Type B pancreatic cell (in vitro differentiated cells): ENCODE measurements at regions not wholly inside any gene's neighbourhood (a gene's known extent, or its start where the extent isn't known, plus 50 kb on each side); places are given as distances from the start of the nearest gene placed in this dataset.

ENCODE experiments used
- DNase-seq: peaks from one replicate; pipeline ENCODE4 v3.0.0; 2021; ENCODE audit warnings: mixed read lengths; ENCODE audit not compliant: unreplicated experiment; ENCODE audit errors: extremely low spot score
- H3K27ac Mint-ChIP-seq: 2 replicates; pipeline ENCODE4 v1.8.0; 2021; ENCODE audit warnings: mild to moderate bottlenecking, mixed read lengths
- H3K27me3 Mint-ChIP-seq: 2 replicates; pipeline ENCODE4 v1.8.0; 2021; ENCODE audit warnings: mixed read lengths
- H3K36me3 Mint-ChIP-seq: 2 replicates; pipeline ENCODE4 v1.8.0; 2021; ENCODE audit warnings: mixed read lengths
- H3K4me1 Mint-ChIP-seq: one replicate; pipeline ENCODE4 v1.8.0; 2021; ENCODE audit warnings: mixed read lengths; ENCODE audit not compliant: unreplicated experiment
- H3K4me3 Mint-ChIP-seq: 2 replicates; pipeline ENCODE4 v1.8.0; 2021; ENCODE audit warnings: mild to moderate bottlenecking, mixed read lengths
- H3K9me3 Mint-ChIP-seq: 2 replicates; pipeline ENCODE4 v1.8.0; 2021; ENCODE audit warnings: mixed read lengths
- TF ChIP-seq, protein P1 (sequence below): fragments of 200-600 bp; sonication (generic); conservative IDR thresholded peaks from 2 replicates; pipeline ENCODE4 v1.5.0; 2021; ENCODE audit warnings: antibody characterized with exemption, mild to moderate bottlenecking

DNA sequence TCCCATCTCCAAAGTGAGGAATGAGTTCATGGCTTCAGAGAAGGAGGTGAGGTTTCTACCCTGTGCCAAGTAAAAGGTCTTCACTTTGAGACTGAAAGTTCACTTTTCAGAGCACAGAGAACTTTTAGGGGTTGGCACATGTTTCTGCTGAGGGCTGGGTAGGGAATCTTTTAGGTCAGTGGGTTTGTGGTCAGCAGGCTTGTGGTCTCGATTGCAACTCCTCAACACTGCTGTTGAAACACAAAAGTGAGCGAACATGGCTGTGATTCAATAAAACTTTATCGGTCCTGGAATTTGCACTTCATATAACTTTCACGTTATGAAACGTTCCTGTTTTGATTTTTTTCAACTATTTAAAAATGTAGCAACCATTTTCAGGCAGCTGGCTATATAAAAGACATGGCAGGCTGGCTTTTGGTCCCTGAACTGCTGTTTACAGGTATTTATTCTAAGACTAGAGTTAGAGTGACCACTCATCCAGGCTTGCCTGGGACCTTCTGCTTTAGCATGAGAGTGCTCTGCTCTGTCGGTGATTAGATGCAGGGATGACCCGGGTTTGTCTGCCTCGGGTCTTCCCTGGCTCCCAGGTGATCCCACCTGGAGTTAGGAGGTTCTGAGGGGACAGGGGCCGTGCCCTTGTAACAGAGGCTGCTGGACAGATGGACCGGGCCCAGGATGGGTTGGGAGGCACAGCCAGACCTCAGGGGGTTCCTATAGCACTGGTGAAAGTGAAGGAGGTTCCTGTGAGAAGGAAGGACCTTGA lies 62.7 kb upstream of the TAF1B start:
- TF ChIP-seq, protein P1, sequence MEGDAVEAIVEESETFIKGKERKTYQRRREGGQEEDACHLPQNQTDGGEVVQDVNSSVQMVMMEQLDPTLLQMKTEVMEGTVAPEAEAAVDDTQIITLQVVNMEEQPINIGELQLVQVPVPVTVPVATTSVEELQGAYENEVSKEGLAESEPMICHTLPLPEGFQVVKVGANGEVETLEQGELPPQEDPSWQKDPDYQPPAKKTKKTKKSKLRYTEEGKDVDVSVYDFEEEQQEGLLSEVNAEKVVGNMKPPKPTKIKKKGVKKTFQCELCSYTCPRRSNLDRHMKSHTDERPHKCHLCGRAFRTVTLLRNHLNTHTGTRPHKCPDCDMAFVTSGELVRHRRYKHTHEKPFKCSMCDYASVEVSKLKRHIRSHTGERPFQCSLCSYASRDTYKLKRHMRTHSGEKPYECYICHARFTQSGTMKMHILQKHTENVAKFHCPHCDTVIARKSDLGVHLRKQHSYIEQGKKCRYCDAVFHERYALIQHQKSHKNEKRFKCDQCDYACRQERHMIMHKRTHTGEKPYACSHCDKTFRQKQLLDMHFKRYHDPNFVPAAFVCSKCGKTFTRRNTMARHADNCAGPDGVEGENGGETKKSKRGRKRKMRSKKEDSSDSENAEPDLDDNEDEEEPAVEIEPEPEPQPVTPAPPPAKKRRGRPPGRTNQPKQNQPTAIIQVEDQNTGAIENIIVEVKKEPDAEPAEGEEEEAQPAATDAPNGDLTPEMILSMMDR: no peak
- H3K36me3 Mint-ChIP-seq: no peaks in the 10 kb centered on the region
- peaks cover 19% of the 10 kb centered on the region for H3K4me1 Mint-ChIP-seq
- H3K9me3 Mint-ChIP-seq: no peaks in the 10 kb centered on the region
- H3K4me3 Mint-ChIP-seq: no peak overlapping the region
- no peaks in the 10 kb centered on the region for H3K27me3 Mint-ChIP-seq
- no peak for DNase-seq
- H3K27ac Mint-ChIP-seq: no peak overlapping the region

DNA sequence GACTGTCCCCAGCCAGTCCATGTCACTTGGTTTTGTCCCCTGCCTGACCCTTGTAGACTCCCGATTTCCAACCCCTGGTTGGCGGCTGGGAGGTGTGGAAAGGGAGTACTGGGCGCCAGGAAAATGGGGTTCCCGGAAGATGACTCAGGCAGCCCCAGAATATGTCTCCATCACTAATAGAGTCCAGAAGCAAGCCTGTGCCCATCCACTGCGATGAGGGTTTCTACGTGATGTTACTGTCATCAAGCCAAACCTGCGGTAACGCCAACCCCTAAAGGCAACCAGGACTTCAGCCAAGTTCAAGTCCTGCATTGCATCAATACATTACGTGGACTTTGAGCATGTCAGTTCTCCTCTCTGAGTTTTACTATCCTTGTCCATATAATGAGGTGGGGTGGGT lies 62.0 kb upstream of the TAF1B start:
- Mint-ChIP-seq H3K4me1 (peaks cover 19% of the 10 kb centered on the region), H3K27me3 (no peaks in the 10 kb centered on the region), H3K4me3 (no peak overlapping the region), H3K36me3 (no peaks in the 10 kb centered on the region), H3K27ac (no peak overlapping the region), H3K9me3 (no peaks in the 10 kb centered on the region)
- no peak for DNase-seq
- TF ChIP-seq, protein P1: no peak

DNA sequence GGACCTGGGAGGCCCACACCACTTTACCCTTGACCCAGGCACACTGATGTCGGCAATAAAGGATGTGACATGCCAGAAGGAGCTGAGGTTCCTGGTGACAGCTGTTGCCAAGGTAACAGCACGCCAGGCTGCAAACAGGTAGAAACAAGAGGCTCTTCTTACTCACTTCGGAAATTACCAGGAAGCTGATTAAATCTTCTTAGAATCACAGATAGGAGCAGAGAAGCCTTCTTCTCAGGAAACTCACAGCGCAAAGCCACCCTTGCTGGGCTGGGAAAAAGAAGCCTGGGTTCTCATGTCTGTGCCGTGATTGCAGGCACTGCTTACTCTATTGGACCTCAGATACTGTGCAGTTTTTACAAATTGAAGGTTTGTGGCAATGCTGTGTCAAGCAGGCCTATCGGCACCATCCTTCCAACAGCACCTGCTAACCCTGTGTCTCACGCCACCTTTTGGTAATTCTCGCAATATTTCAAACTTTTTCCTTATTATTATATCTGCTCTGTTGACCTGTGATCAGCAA lies 61.0 kb upstream of the TAF1B start:
- no peak for DNase-seq
- no peaks in the 10 kb centered on the region for H3K27me3 Mint-ChIP-seq
- H3K9me3 Mint-ChIP-seq: no peaks in the 10 kb centered on the region
- H3K36me3 Mint-ChIP-seq: no peaks in the 10 kb centered on the region
- peaks cover 19% of the 10 kb centered on the region for H3K4me1 Mint-ChIP-seq
- TF ChIP-seq, protein P1: no peak
- no peak overlapping the region for H3K4me3 Mint-ChIP-seq
- no peak overlapping the region for H3K27ac Mint-ChIP-seq

DNA sequence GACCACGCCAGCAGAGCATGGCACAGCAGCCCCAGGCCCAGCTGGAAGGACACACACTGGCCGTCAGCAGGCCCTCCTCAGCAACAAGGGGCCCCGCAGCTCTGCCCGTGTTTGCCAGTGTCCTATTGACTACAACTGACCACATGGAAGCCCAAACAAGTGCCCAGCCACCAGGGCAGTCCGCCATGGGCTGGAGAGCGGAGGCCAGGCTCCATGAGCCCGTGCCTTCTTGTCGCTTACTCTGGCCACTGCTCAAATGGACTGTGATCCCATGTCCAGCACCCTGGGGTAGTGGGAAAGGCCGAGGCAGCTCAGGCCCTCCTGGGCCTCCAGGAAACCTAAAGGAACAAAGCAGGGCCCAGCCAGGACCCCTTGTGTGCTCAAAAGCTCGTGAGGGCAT lies 53.9 kb upstream of the TAF1B start:
- H3K9me3 Mint-ChIP-seq: no peaks in the 10 kb centered on the region
- no peak overlapping the region for H3K4me3 Mint-ChIP-seq
- no peaks in the 10 kb centered on the region for H3K4me1 Mint-ChIP-seq
- no peak overlapping the region for H3K27ac Mint-ChIP-seq
- DNase-seq: no peak
- H3K27me3 Mint-ChIP-seq: no peaks in the 10 kb centered on the region
- TF ChIP-seq, protein P1: no peak
- H3K36me3 Mint-ChIP-seq: no peaks in the 10 kb centered on the region

DNA sequence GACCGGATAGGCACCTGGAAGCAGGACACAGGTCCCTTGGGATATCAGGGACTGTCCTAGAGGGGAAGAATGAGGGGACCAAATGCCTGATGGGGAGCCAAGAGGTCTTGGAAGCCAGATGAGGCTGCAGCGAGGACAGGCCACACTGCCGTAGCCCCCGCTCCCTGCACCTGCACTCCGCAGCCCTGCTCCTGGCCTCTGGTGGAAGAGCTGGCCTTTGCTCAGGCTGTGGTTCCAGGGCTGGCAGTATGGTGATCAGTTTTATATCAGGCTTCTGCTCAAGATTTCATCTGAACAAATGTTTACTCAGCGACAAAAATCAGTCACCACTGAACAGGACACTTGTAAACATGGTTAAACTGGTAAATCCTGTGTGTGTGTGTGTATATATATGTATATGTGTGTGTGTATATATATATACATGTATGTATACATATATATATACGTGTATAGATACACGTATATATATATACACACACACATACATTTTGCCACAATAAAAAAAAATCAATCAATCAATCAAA lies 52.5 kb upstream of the TAF1B start:
- TF ChIP-seq, protein P1: no peak
- Mint-ChIP-seq H3K27ac (no peak overlapping the region), H3K36me3 (no peaks in the 10 kb centered on the region), H3K27me3 (no peaks in the 10 kb centered on the region), H3K4me1 (no peaks in the 10 kb centered on the region), H3K4me3 (no peak overlapping the region), H3K9me3 (no peaks in the 10 kb centered on the region)
- no peak for DNase-seq
